ENCODE measurements at regions not wholly inside any gene's neighbourhood (a gene's known extent, or its start where the extent isn't known, plus 50 kb on each side); places are given as distances from the start of the nearest gene placed in this dataset.

GRCh38 chr4:136301749-136302495 is 1230.4 kb downstream of the PCDH18 start:
- DNase-seq (ENCODE audit: low spot score) = no peak

- no peak for DNase-seq (ENCODE audit: low spot score)
Observed at GRCh38 chr4:136283977-136284376, 1248.3 kb downstream of the PCDH18 start.

DNA sequence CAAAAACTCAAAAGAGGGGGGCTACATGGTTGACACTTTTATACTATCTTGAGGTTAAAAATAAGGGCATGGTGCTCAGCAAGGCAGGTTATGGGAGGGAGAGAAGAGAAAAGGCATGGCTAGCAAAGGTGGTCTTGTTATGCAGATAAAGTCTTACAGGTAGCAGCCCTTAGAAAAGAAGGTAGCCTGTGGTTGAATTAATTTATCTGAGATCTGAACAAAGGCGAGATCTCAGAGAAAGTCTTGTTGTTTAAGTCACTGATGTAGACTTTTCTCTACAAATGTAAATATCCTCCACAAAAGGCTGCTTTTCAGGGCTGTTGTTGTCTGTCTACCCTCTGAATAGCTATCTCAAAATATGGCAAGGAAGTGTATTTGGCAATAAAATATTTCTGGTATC is 1250.4 kb downstream of the PCDH18 start:
- DNase-seq (ENCODE audit: low spot score) = no peak

- no peak for DNase-seq (ENCODE audit: low spot score)
Observed at GRCh38 chr4:136281307-136281706, 1251.0 kb downstream of the PCDH18 start.

GRCh38 chr4:136277741-136278140 is 1254.6 kb downstream of the PCDH18 start:
- DNase-seq (ENCODE audit: low spot score) = no peak

DNA sequence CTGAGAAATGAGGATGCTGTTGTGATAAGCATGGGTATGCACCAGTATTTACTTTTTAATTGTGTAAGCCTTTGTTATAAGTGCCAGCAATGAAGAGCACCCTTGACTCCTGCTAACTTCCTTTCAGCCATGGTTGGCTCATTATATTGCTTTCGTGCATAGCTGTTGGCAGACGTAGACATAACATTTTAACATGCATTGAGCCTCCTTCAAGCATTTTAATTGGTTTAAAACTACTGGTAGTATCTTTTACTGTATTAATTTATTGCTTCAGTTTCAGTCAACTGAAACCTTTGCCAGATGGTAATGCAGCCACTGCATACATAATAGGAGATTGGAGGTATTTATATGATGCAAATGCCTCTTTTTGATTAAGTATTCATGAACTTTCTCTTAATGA is 1285.4 kb downstream of the PCDH18 start:
- no peak for DNase-seq (ENCODE audit: low spot score)

DNA sequence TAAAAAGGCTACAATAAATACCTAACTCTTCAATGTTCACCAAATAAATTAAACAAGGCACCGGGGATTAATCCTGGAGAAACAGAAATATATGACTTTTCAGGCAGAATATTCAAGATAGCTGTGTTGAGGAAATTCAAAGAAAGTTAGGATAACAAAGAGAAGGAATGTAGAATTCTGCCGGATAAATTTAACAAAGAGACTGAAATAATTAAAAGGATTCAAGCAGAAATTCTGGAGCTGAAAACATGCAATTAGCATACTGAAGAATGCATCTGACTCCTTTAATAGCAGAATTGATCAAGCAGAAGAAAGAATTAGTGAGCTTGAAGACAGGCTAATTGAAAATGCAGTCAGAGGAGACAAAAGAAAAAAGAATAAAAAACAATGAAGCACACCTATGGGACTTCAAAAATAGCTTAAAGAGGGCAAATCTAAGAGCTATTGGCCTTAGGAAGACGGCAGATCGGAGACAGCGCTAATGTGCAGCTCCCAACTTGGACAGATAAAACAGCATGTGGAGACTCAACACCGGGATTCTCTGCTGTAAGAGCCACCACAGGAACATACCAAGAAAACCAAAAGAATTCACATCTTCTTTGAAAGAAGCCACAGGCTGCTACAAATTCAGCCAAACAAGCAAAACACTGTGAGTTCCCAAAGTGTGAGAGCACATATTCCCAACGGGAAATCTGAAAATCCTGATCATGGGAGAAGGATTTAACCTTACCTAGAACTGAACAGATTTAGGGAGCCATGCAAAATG is 1290.9 kb downstream of the PCDH18 start:
- no peak for DNase-seq (ENCODE audit: low spot score)

DNA sequence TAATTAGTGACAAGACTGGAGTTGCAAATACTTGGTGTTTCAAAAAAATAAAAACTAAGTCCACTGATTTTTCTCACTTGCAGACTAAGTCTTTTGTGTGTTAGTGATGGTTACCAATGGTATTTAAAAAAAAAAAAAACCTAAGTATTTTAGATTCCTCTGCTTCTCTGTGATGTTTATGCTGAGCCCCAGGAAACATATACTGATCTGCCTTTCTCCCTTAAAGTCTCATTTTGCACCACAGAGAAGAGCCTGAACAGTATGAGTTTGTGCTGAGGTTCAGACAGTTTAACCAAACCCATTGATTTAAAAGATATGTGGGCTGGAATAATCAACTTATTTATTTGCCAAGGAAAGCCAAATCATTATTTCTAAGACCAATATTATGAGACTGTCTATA is 1305.0 kb downstream of the PCDH18 start:
- DNase-seq (ENCODE audit: low spot score) = no peak

DNA sequence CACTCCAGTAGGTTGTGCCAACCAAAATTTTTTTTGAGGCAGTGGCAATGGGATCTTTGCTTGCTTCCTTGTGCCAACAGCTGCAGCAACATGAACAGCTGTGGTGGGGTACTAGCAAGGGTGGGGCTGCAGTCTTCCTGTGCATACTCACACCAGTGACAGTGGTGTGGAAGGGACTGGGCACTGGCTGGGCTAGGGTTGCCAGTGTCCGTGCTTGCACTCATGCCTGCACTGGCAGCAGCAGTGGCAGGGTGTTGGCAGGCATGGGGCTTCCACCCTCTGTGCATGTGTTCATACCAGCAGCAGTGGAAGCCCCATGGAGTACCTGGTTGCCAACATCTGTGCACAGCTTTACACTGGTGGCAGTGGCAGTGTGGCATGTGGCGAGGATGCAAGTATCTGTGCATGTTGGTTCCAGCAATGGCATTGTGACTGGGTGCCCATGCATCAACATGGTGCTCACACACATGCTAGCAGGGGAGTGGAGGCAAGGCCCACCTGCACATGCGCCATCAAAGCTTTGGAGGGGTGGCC is 1312.6 kb downstream of the PCDH18 start:
- DNase-seq (ENCODE audit: low spot score) = no peak

GRCh38 chr4:136203199-136203598 is 1329.1 kb downstream of the PCDH18 start:
- no peak for DNase-seq (ENCODE audit: low spot score)

GRCh38 chr4:136198358-136198757 is 1333.9 kb downstream of the PCDH18 start:
- no peak for DNase-seq (ENCODE audit: low spot score)

DNA sequence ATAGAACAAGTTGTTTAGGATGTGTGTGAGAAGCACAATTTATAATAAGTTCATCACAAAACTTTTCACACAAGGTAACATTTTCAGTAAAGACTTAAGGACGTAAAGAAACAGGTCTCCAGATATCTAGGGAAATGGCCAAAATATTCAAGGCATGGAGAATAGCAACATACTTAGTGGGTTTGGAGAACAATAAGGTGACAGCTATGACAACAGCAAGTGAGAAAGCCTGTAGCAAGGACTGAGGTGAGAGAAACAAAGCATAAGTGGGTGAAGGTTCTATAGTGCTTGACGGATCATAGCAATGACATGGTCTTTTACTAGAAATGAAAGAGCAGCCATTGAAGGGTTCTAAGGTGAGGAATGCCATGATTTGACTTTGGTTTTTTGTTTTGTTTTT is 1337.3 kb downstream of the PCDH18 start:
- no peak for DNase-seq (ENCODE audit: low spot score)

DNA sequence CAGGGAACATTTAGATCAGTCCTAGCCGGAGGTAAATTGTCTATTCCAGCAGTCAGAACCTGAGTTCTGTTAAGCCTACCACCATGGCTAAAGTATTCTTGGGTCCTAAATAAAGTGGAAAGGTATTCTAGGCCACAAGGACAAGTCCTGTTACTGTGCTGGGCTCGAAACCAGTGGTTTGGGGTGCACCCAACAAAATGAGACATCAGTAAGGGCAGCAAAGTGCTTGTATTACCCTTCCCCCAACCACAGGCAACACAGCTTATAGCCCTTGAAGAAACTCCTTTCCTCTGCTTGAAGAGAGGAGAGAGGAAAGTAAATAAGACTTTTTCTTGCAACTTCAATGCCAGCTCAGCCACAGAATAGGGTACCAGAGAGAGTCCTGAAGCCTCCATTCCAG is 1345.6 kb downstream of the PCDH18 start:
- DNase-seq (ENCODE audit: low spot score) = no peak

DNA sequence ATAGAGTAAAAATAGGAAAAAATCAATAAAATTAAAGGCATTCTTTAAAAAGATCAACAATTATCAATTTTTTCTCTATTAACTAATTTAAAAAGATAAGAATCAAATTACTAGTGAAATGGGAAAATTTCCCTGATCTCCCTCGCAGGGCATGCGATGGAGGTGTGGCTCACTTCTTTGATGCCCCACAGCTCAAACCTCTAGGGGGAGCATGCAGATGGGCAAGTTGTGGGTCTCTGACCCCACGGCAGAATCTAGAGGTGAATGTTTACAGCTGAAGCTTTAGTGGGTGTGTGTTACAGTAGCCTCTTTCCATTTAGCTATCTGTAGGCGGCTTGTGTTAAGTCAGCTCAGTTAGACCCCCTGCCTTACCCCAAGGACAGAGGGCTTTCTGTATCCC is 1348.8 kb downstream of the PCDH18 start:
- DNase-seq (ENCODE audit: low spot score) = no peak

DNA sequence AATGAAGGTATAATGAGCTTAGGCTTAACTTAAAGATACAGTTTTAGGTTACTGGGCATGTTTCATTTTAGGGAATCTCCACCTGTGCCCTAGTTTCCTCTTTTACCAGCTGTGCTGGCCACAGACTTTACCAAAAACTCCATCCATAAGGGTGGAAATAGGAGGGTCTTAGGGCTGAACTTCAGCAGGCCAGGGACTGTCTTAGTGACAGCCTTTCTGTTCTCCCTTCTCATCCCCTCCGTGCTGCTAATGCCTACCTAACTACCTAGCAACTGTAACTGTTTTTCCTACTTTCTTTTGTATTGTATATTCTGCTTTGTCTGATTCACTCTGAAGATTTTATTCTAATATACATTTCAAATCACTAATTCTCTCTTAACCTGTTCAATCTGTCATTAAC is 1375.3 kb downstream of the PCDH18 start:
- no peak for DNase-seq (ENCODE audit: low spot score)

DNA sequence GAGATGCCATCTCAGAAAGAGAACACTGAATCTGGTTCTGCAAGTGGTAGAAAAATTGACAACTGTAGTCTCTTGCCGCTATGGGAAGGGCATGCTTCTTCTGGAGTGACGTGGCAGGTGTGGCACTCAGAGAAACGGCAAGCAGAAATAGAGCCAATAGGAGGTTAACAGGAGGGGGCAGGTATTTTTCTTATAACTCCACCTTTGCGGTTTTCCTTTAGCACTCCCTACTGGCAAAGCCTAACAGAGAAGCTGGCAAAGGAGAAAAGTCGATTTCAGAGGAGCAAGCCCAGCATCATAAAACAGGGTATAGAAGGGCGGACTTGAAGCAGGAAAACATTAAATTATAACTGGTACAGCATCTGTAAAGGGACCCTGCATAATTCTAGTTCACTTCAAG is 1382.2 kb downstream of the PCDH18 start:
- no peak for DNase-seq (ENCODE audit: low spot score)

GRCh38 chr4:136136601-136137000 is 1395.7 kb downstream of the PCDH18 start:
- DNase-seq (ENCODE audit: low spot score) = no peak

DNA sequence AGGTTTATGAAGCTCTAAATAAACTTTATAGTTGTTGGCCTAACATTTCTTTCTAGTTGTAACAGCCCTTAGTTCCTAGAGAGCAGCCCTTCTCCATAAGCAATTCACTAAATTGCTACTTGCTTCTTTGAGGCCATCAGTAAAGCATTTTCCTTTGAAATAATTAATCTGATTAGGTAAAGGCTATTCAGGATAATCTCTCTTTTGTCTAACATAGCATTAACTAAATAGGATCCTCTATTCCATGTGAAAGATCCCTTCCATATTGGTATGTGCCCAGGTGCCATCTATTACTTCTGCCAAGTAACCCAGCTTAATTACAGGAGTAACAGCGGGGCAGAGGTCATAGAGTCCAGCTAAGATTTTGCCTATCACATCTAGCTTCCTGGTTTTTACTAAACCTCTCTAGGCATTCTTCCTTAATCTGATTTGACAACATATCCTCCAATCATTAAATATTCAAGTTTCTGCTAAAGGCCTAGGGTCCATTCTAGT is 1408.0 kb downstream of the PCDH18 start:
- DNase-seq (ENCODE audit: low spot score) = no peak

GRCh38 chr4:136121426-136121825 is 1410.9 kb downstream of the PCDH18 start:
- DNase-seq (ENCODE audit: low spot score) = no peak

GRCh38 chr4:136113921-136114320 is 1418.4 kb downstream of the PCDH18 start:
- no peak for DNase-seq (ENCODE audit: low spot score)

GRCh38 chr4:136112116-136112515 is 1420.2 kb downstream of the PCDH18 start:
- no peak for DNase-seq (ENCODE audit: low spot score)

- DNase-seq (ENCODE audit: low spot score) = no peak
Observed at GRCh38 chr4:136106753-136107152, 1425.5 kb downstream of the PCDH18 start.

DNA sequence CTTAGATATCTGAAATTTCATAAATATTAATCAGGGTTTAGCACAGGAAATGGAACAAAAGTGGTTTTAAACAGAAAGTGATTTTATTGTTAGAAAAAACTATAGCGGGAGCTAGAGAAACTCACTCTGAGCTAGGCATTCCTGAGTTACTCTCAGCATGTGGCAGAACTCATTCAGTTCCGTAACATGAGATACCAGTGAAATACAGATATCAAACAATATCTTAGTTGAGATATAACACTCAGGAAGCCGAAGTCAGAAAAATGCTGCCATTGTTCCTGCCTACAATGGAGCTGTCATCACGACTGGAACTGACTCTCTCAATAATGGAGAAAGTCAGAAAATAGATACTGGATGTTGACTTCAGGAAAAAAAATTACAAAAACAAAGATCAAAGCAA is 1428.7 kb downstream of the PCDH18 start:
- DNase-seq (ENCODE audit: low spot score) = no peak

All from Ammon's horn (tissue), 1 donor.